NCI-H2107 treated with DMSO at 0.1 percent for 48 hours (cell line): ENCODE measurements at regions not wholly inside any gene's neighbourhood (a gene's known extent, or its start where the extent isn't known, plus 50 kb on each side); places are given as distances from the start of the nearest gene placed in this dataset.

Experiments
- DNase-seq: peaks from one replicate; lab custom pipeline; 2025; ENCODE audit not compliant: unreplicated experiment; lab: John Stamatoyannopoulos, UW

DNA sequence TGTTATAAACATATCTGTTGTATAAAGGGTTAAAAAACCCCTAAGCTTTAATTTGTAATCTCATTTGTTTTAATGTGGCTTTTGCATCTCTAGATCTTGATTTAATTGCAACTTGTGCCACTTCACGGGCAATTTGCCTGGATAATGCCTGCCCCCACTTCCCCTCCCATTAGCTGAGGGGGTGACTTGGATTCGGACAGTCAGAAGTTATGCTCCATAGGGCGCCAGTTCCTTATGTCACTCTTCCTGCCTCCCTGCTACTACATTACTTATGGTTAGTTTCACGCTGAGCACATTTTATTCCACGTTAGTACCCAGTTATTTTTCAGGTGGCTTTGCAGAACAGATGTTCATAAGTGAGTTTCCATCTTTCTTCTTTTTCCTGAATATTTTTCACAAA lies 1015.2 kb upstream of the PHF14 start:
- DNase-seq = no peak

DNA sequence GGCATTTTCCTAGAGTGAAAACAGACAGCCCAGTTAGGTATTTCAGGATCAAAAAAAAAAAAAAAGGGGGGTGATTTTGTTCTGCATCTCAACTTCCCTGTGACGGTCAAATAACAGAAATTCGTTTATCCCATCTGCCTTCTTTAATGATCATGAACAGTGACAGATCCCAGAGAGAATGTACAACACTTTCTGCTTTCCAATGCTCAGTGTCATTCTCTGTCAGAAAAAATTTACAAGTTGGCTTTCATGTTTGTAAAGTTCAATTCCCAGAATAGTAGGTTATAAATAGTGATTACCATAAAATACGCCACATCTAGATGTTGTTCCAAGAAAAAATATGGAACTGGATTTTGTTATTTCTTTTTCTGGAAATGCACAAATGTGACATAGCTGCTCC lies 1013.2 kb upstream of the PHF14 start:
- no peak for DNase-seq

DNA sequence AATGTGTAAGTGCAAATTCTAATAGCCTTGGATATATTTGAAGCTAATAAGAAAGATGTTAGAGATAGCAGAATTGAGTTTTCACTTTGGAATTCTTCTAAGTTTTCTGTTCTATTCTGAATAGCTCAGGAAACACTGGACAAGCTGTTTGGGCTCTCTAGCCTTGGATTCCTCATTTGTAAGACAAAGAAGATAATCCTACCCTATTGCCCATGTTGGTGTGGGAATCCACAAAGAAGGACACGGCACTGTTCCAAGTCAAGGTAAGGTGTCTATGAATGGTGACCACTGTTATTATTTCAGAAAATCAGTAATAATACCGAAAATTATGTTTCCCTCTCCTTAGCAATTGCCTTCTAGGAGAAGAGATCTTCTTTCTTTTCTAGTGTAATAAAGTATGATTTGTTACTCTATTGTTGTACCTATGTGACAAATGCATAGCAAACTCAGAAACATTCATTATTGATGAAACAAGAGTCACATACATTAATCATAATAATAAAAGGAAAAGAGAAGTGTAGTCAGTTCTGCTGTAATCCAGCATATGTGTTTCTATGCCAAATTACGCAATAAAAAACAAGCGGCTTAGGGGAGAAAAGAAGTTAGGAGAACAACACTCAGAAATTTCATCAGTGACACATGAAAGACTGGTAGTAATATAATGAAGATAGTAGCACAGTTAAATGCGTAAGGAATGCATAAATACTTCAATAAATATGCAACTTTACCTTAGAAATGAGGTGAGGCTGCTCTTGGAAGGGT lies 1012.3 kb upstream of the PHF14 start:
- no peak for DNase-seq

DNA sequence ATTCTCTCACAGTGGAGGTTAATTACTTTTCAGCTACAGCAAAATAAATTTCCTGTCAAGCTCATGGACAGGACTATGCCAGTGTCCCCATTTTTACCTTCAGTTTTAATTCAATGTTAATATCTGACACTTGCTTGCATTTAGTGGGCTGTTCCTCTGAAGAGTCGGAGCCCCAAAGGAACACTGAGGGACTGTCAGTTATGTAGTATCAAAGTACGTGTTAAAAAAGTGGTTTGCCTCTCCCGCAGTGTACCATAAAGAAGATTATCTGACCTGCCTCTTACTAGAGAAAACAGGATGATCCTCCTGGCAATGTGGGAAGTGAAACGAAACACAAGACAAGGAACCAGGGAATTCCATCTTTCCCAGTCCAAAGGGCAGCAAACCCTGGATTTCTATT lies 1010.9 kb upstream of the PHF14 start:
- no peak for DNase-seq

DNA sequence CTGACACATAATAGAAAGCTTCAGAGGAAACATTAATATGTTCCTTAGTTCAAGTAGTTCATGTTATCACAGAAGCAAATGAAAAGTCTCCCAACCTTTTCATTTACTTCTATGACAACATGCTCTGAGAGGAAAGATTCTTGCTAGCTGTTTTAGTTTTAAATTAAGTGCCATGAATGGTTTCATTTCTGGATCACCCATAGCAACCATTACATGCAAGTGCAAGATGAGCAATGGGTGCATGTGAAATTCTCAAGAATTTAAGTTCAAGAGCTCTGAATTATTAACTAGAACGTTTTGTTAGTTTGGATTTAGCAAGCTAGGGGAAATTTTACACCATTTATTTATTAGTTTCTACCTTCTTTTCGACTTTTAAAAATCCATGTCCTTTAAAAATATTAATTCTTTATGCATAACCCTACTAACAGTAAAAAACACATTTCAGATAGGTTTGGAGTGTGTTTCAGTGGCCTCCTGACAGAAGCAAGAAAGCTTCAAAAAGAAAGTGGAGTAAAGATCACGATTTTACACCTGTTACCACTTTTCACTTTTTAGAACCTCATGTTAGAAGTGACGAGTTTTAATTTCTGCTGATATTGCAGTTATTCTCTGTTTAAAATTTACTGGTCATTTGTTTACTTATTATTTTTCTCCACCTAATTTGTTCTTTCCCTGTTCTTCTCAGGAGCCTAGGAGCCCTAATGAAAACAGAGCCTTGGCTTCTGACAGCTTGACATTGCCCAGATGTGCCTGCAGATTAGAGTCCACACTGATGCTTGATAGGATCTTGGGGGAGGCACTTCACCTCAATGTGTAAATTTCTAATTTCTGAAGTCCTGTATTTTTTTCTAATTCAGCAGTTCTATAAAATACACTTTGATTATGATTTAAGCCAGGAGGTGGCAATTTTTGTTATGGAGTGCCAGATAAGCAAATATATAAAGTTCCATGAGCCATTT lies 995.3 kb upstream of the PHF14 start:
- no peak for DNase-seq

DNA sequence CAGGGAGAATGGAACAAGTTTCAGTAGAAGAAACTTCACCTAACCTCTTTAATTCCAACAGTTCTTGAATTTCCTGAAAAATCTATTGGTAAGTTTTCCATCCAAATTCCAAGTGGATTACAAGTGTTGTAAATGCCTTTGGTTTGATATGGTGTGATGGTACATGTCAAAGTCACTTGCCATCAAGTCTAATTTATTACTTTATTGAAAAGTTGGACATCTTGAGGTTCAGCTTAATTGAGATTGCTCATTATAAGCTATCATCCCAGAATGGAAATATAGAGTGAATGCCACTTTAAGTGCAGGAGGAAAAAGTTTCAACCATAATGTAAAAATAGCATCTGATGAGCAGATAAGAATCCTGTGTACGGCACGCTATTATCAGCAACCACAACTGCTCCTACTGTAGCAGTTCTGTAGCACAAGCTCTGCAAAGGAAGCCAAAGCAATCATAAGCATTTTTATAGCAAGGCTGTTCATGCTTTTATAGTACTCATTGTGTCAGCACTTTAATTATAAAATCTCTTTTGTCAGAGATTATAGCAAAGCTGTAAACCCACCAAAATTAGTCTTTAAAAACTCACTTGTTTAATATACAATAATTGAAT lies 991.8 kb upstream of the PHF14 start:
- no peak for DNase-seq

DNA sequence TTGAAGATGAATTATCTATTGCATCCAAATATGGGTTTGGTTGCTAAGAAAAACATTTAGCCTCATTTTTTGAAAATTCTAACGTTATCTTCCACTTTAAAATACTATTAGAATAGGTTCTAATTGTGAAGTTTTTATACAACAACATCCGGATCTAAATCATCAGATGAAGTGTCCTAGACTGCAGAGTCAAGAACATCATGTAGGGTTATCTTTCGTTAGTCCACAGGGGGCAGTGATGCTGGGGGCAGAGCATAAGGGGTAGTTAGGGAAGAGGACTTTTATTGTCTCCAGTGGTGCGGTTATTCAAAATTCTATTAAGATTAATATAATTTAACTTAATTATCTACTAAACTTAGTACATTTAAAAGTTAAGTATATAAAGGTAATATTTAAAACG lies 990.6 kb upstream of the PHF14 start:
- DNase-seq = no peak

DNA sequence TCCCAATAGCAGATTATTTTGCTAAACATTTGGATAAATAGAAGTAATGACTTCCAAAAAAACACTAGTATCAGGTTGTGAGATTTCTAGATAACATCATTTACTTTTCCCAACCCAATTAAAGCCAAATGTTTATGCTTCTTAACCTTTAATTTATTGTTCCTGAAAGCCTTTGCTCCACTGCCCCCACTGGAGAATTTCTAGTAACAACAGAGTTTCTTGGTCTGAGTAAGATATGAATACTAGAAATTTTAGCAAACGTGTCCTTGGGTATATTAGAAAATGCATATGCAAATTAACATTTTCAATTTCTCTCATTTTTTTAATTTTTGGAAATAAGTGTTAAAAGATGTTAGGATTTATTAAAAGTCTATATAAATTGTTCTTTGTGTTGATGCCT lies 958.0 kb upstream of the PHF14 start:
- no peak for DNase-seq

DNA sequence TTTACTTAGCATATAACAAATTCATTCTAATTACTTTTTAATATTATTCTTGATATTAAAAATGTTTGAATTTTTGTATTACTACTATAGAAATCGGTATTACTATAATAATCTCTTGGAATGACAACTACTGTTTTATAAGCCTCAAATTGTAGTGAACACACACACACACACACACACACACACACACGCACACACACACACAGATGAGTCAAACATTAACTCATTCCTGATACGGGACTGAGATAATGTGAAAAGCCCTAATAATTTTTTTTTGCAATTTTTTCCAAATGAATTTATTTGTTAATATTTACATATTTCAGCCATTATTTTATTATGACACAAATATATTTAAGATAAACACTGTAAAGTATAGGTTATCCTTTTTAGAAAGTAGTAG lies 951.2 kb upstream of the PHF14 start:
- DNase-seq = no peak

DNA sequence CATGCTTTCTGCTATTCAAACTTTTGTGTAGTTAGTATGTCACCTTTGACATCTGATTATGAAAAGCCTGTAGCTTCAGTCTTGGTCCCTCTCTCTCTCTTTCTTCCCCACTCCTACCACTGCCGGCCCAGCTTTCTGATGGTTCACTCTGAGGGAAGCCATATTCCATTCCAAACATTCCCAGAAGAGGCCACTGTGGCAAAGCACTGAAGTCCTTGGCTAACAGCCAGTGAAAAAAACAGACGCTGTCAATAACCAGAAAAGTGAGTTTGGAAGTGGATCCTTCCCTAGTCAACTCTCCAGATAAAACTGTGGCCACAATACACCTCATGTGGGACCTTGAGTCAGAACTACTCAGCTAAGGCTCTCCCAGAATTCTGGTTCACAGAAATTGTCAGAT lies 950.7 kb upstream of the PHF14 start:
- DNase-seq = peak; percentile 18

DNA sequence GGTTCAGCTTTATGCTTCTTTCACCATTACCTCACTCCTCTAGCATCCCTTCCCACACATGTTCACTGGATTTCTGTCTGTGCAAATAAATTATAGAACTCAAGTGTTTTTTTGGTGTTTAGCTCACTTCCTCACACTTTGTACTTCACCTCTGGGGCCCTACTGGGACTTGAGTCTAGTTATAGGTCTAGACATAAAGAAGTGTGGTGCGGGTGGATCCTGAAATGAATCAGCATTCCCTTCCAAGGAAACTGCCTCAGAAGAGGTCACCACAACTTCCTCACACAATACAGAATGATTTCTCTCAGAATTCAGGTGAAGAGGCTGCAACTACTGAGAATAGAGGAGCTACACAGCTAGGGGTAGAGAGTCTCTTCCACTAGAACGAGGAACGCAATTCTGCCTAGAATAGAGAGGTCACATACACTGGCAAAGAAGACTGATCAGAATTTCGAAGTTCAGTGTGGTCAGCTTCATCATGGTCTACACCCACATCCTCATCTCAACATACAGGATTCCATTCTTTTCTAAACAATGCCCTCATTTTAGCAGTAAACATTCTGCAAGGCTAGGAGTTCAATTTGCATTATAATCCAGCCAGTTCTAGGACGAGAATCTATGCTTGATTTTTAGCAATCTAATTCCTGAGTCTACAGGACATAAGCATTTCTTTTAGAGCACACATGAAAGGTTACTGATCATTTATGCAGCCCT lies 938.7 kb upstream of the PHF14 start:
- DNase-seq = no peak

DNA sequence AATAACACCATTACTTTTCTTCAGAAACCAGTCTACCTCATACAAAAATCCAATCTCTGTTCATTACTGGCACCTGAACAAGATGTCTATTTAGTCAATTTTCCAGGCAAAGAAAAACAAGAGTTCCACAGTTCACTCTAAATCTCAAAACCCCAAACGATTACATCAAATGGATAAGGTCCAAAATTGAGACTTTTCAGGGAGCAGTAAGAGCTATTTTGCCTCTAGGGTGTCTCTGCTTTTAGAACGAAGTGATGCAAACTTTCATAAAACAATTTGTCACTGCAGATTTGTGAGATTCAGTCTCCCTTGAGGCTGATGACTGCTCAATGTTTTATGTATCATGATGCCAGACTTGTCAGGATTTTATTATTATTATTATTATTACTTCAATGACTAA lies 937.0 kb upstream of the PHF14 start:
- DNase-seq = no peak

DNA sequence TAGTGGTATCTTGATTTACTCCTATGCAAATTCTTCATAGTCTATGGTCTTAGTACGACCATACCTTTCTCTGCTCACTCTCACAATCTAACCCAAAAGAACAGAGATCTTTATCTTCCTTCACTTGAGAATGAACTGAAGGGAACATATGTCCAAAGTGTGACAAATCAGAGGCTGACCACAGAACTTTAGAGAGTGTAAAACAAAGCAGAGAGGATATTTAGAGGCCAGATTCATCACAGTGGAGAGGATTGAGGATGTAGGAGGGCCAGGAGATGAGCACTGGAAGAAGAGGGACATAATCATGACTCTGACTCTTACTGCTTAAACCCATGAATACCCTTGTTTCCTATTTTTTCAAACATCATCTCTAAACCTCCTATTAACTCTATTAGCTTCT lies 935.3 kb upstream of the PHF14 start:
- no peak for DNase-seq

DNA sequence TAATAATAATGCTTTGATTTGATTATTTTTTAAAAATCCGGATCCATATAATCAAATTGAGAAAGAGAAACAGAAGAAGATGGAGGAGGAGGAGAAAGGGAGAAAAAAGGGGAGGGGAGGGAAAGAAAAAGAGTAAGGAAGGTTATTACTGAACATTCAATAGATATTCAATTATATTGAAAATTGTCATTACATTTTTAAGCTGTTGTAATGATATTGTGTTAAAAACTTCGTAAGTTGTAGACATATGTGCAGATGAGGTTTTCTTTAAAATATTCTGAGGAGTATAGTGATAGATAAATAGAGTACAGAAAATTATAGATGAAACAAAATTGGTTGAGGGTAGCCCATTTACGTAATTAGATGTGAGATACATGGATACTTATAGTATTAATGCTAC lies 933.0 kb upstream of the PHF14 start:
- DNase-seq = no peak

DNA sequence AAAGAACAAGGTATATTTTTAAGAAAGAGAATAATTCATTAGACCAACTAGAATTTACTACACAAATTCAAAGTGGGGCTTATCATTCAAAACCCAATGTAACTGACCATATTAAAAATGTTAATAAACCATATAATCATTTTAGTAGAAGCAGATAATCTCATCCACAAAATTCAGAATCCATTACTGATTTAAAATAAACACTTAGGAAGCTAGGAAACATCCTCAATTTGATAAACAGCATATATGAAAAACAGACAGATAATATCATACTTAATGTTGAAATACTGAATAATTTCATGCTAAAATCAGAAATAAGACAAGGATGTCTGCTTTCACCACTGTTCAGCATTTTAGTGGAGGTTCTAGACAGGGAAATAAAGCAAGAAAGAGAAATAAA lies 902.8 kb upstream of the PHF14 start:
- DNase-seq = no peak

DNA sequence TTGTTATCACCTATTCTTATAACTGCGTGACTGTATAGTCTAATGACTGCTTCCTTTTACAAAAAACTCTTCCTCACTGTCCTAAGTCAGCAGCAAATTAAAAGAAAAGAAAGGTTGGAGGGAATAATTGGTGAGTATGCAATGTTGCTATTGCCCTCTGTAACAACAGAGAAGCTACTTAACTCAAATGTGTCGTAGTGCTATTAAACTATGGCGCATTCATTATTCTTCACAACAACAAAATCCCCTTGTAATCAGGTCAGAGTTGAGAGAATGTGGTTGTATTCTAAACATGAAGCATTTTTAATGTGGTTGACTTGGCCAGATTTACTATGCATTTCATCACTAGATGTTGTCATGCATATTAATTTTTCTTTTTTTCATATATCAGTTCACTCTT lies 897.8 kb upstream of the PHF14 start:
- DNase-seq = no peak

DNA sequence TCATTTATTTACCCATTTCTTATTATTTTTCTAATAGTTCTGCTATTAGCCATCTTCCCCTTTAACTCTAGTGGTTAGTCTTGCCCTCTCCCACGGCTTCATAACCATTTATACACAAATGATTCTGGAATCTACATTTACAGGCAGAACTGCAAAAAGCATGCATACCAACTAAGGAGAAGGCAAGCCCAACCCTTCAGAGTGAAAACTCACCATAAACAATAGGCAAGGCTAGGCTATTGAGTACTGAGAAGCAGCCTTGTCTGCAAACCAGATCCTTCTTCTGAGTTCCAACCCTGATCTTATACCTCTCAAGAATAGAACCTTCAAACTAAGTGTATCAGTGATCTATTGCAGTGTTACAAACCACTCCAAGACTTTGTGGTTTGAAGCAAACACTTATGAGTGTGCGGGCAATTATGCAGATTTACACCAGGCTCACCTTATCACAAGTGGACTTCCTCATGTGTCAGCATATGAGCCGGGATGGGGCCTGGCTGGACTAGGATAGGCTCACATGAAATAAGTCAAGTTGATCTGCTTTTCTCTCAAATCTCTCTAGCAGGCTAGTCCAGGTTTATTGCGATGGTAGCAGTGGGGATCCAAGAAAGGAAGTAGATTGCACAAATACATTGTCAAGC lies 896.9 kb upstream of the PHF14 start:
- no peak for DNase-seq

DNA sequence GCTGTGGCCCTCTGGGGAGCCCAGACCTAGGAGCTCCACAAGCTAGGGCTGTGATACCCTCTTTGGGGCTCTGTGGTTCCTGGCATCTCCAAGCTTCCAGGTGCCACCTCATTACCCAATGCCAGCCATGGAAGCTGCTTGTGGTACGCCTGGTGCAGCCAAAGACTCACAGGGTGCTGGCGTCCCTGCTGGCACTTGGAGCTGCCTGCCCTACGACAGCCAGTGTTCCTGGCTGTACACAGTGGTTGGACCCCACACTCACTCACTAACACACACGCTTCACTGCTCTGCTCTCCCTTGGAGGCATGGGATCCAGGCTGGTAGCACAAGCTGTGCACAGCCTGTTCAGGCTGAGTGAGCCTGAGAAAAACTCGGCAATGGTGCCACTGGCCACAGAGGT lies 894.1 kb upstream of the PHF14 start:
- DNase-seq = no peak

DNA sequence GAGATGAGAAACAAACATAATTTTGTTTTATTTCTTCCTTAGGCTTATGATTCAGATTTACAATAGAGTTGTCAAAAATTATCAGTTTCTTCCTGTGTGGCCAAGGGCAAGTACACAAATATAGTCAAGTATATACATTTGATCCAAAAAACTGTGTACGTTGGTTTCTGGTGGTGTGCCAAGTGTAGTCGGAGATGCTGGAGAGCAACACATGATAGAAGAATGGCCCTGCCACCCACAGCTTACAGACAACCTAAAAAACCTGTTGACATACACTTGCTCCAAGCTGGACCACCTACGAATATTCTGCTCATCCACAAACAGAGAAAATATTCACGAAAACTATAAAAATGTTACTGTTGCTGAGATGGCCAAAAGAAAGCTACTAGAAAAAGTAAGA lies 890.8 kb upstream of the PHF14 start:
- DNase-seq = no peak

DNA sequence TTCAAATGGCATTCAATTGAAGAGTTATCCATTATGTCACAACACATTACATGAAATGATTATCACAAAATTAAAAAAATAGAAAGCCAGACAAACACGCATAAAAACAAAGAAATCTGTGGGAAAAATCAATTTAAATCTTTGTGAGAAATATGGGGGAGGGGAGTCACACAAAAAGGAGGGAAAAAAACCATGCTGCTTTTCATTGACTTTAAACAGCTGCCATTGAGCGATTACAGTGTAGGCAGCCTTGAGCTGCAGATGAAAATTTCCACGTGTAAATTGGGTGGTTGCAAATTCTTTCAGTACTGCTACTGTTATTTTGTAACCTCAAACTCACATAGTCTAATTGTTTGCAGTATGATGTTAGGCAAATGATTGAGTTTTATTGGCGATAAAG lies 889.9 kb upstream of the PHF14 start:
- DNase-seq = no peak

DNA sequence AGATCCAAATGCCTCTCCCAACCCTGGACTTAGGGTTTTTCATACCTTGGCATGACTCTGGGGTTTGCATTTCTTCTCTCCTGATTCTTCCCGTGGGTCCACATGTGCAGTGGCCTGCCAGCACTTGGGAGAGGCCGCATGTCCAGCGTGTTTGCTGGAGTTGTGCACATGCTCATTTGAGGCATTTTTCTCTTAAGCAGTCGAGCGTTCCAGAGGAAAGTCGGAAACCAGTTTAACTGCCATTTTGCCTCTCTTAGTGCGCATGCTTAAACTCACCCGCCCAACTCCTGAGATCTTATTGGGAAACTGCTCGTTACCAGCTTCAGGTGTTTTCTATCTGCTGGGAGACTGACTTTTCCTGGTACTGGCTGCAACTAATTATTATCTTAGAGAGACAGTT lies 888.4 kb upstream of the PHF14 start:
- DNase-seq = no peak
